Fibroblast of lung (primary cell): ENCODE measurements at regions not wholly inside any gene's neighbourhood (a gene's known extent, or its start where the extent isn't known, plus 50 kb on each side); places are given as distances from the start of the nearest gene placed in this dataset.

Source experiments
- DNase-seq, 2 donors: peaks; one replicate each; pipeline versions ENCODE4 v3.0.0 to v3.0.0-alpha.2; 2010; ENCODE audit warnings: low read depth in 2 of 2
- H2AFZ ChIP-seq: 2 replicates; pipeline ENCODE4 v1.5.1; 2012; ENCODE audit warnings: low read length, control low read depth, inconsistent platforms
- H3K27ac ChIP-seq: 2 replicates; pipeline ENCODE4 v1.5.1; 2011; ENCODE audit warnings: low read length, control low read depth; ENCODE audit not compliant: insufficient read depth
- H3K27me3 ChIP-seq: 2 replicates; pipeline ENCODE4 v1.5.1; 2011; ENCODE audit warnings: mild to moderate bottlenecking, low read length; ENCODE audit not compliant: control insufficient read depth, insufficient read depth
- H3K36me3 ChIP-seq: 2 replicates; pipeline ENCODE4 v1.5.1; 2011; ENCODE audit warnings: low read length; ENCODE audit not compliant: control insufficient read depth, insufficient read depth
- H3K4me1 ChIP-seq: 2 replicates; pipeline ENCODE4 v1.5.1; 2011; ENCODE audit warnings: low read length; ENCODE audit not compliant: control insufficient read depth, insufficient read depth; ENCODE audit errors: extremely low read depth
- H3K4me2 ChIP-seq: 2 replicates; pipeline ENCODE4 v1.5.1; 2011; ENCODE audit warnings: low read length, control low read depth; ENCODE audit not compliant: insufficient read depth; ENCODE audit errors: extremely low read depth
- H3K4me3 ChIP-seq, 4 experiments: fragments of 200-600 bp in 1 of 4; sonication (generic) in 1 of 4; replicated peaks in 1 of 4; 2 replicates each; pipeline ENCODE4 v1.5.1; 2011 to 2016; ENCODE audit warnings: low read length in 4 of 4, low read depth in 3 of 4, mild to moderate bottlenecking in 3 of 4, control low read depth in 2 of 4, inconsistent platforms in 1 of 4, mixed read lengths in 1 of 4; ENCODE audit not compliant: insufficient read depth in 1 of 4; ENCODE audit errors: control extremely low read depth in 1 of 4
- H3K79me2 ChIP-seq: 2 replicates; pipeline ENCODE4 v1.5.1; 2012; ENCODE audit warnings: mild to moderate bottlenecking, low read length, inconsistent platforms; ENCODE audit not compliant: control insufficient read depth, insufficient read depth
- H3K9ac ChIP-seq: 2 replicates; pipeline ENCODE4 v1.5.1; 2011; ENCODE audit warnings: mild to moderate bottlenecking, low read length, control low read depth; ENCODE audit not compliant: insufficient read depth
- H3K9me3 ChIP-seq: 2 replicates; pipeline ENCODE4 v1.5.1; 2012; ENCODE audit warnings: low read depth, low read length; ENCODE audit not compliant: control insufficient read depth, insufficient read depth
- H4K20me1 ChIP-seq: 2 replicates; pipeline ENCODE4 v1.5.1; 2011; ENCODE audit warnings: low read length; ENCODE audit not compliant: control insufficient read depth, insufficient read depth; ENCODE audit errors: extremely low read depth
- EZH2 ChIP-seq: IDR thresholded peaks from 2 replicates; pipeline ENCODE4 v1.5.1; 2012; ENCODE audit warnings: low read length, control low read depth, mild to moderate bottlenecking; ENCODE audit errors: missing control alignments
- TF ChIP-seq, protein P1 (sequence below), 2 donors: IDR thresholded peaks in 1 of 2; conservative IDR thresholded peaks in 1 of 2; 1 replicate in 1 of 2; 2 replicates in 1 of 2; pipeline ENCODE4 v1.5.1; 2011 to 2012; ENCODE audit warnings: low read length in 2 of 2, control low read depth in 1 of 2, inconsistent platforms in 1 of 2, low read depth in 1 of 2, mild to moderate bottlenecking in 1 of 2

DNA sequence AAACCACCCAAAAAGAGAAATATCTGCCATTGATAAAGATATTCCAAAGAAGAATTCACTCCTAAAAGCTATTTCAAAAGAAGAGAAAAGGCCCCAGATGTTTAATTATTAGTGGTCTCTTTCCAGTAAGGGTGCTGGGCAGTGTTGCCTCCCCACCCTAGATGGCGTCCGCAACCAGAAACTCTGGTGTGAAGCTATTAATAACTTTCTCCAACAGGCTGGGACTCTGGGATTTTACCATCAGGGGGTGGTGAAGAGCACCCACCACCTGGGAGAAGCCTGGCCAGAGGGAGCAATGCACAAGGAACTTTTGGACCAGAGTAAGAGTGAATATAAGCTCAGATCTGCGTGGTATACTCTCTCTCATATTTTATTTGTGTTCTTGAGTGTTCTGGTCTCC lies 115.4 kb upstream of the TIAM1 start:
- no peak overlapping the region for H3K27ac ChIP-seq
- TF ChIP-seq EZH2 = no peak
- TF ChIP-seq, protein P1, sequence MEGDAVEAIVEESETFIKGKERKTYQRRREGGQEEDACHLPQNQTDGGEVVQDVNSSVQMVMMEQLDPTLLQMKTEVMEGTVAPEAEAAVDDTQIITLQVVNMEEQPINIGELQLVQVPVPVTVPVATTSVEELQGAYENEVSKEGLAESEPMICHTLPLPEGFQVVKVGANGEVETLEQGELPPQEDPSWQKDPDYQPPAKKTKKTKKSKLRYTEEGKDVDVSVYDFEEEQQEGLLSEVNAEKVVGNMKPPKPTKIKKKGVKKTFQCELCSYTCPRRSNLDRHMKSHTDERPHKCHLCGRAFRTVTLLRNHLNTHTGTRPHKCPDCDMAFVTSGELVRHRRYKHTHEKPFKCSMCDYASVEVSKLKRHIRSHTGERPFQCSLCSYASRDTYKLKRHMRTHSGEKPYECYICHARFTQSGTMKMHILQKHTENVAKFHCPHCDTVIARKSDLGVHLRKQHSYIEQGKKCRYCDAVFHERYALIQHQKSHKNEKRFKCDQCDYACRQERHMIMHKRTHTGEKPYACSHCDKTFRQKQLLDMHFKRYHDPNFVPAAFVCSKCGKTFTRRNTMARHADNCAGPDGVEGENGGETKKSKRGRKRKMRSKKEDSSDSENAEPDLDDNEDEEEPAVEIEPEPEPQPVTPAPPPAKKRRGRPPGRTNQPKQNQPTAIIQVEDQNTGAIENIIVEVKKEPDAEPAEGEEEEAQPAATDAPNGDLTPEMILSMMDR (conservative IDR thresholded peaks at IDR 0.05 in 1 of 2, IDR thresholded peaks at IDR 0.05 in 1 of 2; ENCODE audit: low read depth in 1 of 2, low read length in 2 of 2) = no peak
- H3K79me2 ChIP-seq = no peaks in the 10 kb centered on the region
- H3K4me1 ChIP-seq = no peaks in the 10 kb centered on the region
- H2AFZ ChIP-seq = no peak overlapping the region
- H4K20me1 ChIP-seq = no peaks in the 10 kb centered on the region
- no peak overlapping the region for H3K9ac ChIP-seq
- no peak overlapping the region for H3K4me2 ChIP-seq
- no peaks in the 10 kb centered on the region for H3K9me3 ChIP-seq
- H3K27me3 ChIP-seq = no peaks in the 10 kb centered on the region
- no peak overlapping the region for H3K4me3 ChIP-seq
- H3K36me3 ChIP-seq = no peaks in the 10 kb centered on the region
- no peak for DNase-seq

DNA sequence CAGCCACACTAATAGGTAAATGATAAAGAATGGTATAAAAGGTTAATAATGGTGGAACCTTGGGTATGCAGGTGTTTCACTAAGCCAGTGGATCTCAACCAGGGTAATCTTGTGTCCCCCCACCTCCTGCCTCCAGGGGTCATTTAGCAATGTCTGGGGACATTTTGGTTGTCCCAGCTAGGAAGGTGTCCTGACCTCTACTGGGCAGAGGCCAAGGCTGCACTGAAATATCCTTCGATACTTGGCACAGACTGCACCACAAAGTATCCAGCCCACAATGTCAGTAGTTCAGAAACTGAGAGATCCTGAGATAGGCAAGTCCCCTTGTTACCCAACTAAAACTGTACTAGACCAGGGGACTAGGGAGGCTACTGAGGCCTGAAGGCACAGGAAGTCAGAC lies 113.6 kb upstream of the TIAM1 start:
- no peak overlapping the region for H3K4me3 ChIP-seq
- no peak for DNase-seq
- H3K9me3 ChIP-seq = no peaks in the 10 kb centered on the region
- no peak overlapping the region for H3K9ac ChIP-seq
- no peak overlapping the region for H3K27ac ChIP-seq
- no peaks in the 10 kb centered on the region for H3K36me3 ChIP-seq
- no peaks in the 10 kb centered on the region for H3K79me2 ChIP-seq
- H3K4me1 ChIP-seq = no peaks in the 10 kb centered on the region
- no peak overlapping the region for H3K4me2 ChIP-seq
- H4K20me1 ChIP-seq = no peaks in the 10 kb centered on the region
- no peaks in the 10 kb centered on the region for H3K27me3 ChIP-seq
- TF ChIP-seq, protein P1 (conservative IDR thresholded peaks at IDR 0.05 in 1 of 2, IDR thresholded peaks at IDR 0.05 in 1 of 2; ENCODE audit: low read depth in 1 of 2, low read length in 2 of 2) = no peak
- no peak for TF ChIP-seq EZH2
- no peak overlapping the region for H2AFZ ChIP-seq

DNA sequence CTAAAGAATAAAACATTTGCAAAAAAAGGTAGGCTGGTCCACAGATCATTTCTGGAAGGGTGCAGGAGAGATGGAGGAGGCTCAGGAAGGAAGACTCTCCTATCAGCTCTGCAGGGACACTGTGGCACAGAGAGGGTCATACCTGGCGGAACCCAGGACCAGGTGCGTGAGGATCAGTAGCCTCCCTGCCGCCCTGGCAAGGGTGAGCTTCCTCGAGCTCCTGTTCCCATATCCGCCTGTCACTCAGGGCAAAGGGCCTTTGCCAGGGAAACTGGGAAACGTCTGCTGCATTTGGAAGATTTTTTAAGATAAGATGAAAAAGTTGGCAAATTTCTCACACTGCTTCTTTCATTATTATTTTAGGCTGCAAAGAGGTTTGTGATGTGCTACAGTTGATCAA lies 112.1 kb upstream of the TIAM1 start:
- H3K27ac ChIP-seq = no peak overlapping the region
- H4K20me1 ChIP-seq = no peaks in the 10 kb centered on the region
- no peak overlapping the region for H3K4me3 ChIP-seq
- TF ChIP-seq, protein P1 (conservative IDR thresholded peaks at IDR 0.05 in 1 of 2, IDR thresholded peaks at IDR 0.05 in 1 of 2; ENCODE audit: low read depth in 1 of 2, low read length in 2 of 2) = no peak
- TF ChIP-seq EZH2 = no peak
- no peaks in the 10 kb centered on the region for H3K36me3 ChIP-seq
- no peaks in the 10 kb centered on the region for H3K9me3 ChIP-seq
- no peak overlapping the region for H3K9ac ChIP-seq
- no peaks in the 10 kb centered on the region for H3K4me1 ChIP-seq
- H3K79me2 ChIP-seq = no peaks in the 10 kb centered on the region
- H3K27me3 ChIP-seq = no peaks in the 10 kb centered on the region
- no peak overlapping the region for H3K4me2 ChIP-seq
- no peak overlapping the region for H2AFZ ChIP-seq
- no peak for DNase-seq
